Osteocyte (in vitro differentiated cells): ENCODE measurements at regions not wholly inside any gene's neighbourhood (a gene's known extent, or its start where the extent isn't known, plus 50 kb on each side); places are given as distances from the start of the nearest gene placed in this dataset.
"Not testable (repeated sequence)": the region's sequence is repeated elsewhere in the genome, so short reads cannot be mapped to it uniquely, and the experiment has no call there.

ENCODE experiments used
- DNase-seq: peaks from one replicate; pipeline ENCODE4 v3.0.0; 2021; ENCODE audit warnings: mixed read lengths; ENCODE audit not compliant: unreplicated experiment; ENCODE audit errors: extremely low spot score
- H3K27ac Mint-ChIP-seq: one replicate; pipeline ENCODE4 v1.8.0; 2021; ENCODE audit warnings: mild to moderate bottlenecking, mixed read lengths; ENCODE audit not compliant: unreplicated experiment
- H3K27me3 Mint-ChIP-seq: one replicate; pipeline ENCODE4 v1.8.0; 2021; ENCODE audit warnings: mixed read lengths; ENCODE audit not compliant: unreplicated experiment
- H3K36me3 Mint-ChIP-seq: one replicate; pipeline ENCODE4 v1.8.0; 2021; ENCODE audit warnings: mixed read lengths; ENCODE audit not compliant: unreplicated experiment
- H3K4me1 Mint-ChIP-seq: one replicate; pipeline ENCODE4 v1.8.0; 2021; ENCODE audit warnings: mixed read lengths; ENCODE audit not compliant: unreplicated experiment
- H3K4me3 Mint-ChIP-seq: one replicate; pipeline ENCODE4 v1.8.0; 2021; ENCODE audit warnings: mild to moderate bottlenecking, moderate library complexity, mixed read lengths; ENCODE audit not compliant: unreplicated experiment
- H3K9me3 Mint-ChIP-seq: one replicate; pipeline ENCODE4 v1.8.0; 2021; ENCODE audit warnings: mixed read lengths; ENCODE audit not compliant: unreplicated experiment
- TF ChIP-seq, protein P1 (sequence below): fragments of 200-600 bp; sonication (generic); IDR thresholded peaks from 2 replicates; pipeline ENCODE4 v1.5.0; 2021; ENCODE audit warnings: antibody characterized with exemption, mild to moderate bottlenecking, moderate library complexity

GRCh38 chr12:63450816-63451215 is 217.5 kb downstream of the DPY19L2 start:
- H3K27me3 Mint-ChIP-seq: peaks cover 6% of the 10 kb centered on the region
- no peaks in the 10 kb centered on the region for H3K4me1 Mint-ChIP-seq
- TF ChIP-seq, protein P1, sequence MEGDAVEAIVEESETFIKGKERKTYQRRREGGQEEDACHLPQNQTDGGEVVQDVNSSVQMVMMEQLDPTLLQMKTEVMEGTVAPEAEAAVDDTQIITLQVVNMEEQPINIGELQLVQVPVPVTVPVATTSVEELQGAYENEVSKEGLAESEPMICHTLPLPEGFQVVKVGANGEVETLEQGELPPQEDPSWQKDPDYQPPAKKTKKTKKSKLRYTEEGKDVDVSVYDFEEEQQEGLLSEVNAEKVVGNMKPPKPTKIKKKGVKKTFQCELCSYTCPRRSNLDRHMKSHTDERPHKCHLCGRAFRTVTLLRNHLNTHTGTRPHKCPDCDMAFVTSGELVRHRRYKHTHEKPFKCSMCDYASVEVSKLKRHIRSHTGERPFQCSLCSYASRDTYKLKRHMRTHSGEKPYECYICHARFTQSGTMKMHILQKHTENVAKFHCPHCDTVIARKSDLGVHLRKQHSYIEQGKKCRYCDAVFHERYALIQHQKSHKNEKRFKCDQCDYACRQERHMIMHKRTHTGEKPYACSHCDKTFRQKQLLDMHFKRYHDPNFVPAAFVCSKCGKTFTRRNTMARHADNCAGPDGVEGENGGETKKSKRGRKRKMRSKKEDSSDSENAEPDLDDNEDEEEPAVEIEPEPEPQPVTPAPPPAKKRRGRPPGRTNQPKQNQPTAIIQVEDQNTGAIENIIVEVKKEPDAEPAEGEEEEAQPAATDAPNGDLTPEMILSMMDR: no peak
- no peak overlapping the region for H3K4me3 Mint-ChIP-seq
- no peaks in the 10 kb centered on the region for H3K36me3 Mint-ChIP-seq
- no peak overlapping the region for H3K27ac Mint-ChIP-seq
- no peaks in the 10 kb centered on the region for H3K9me3 Mint-ChIP-seq
- no peak for DNase-seq

- no peaks in the 10 kb centered on the region for H3K36me3 Mint-ChIP-seq
- TF ChIP-seq, protein P1: no peak
- no peak overlapping the region for H3K4me3 Mint-ChIP-seq
- H3K27me3 Mint-ChIP-seq: peaks cover 9% of the 10 kb centered on the region
- no peak for DNase-seq
- no peaks in the 10 kb centered on the region for H3K9me3 Mint-ChIP-seq
- H3K27ac Mint-ChIP-seq: no peak overlapping the region
- no peaks in the 10 kb centered on the region for H3K4me1 Mint-ChIP-seq
Measured at GRCh38 chr12:63450334-63450733, 218.0 kb downstream of the DPY19L2 start.

DNA sequence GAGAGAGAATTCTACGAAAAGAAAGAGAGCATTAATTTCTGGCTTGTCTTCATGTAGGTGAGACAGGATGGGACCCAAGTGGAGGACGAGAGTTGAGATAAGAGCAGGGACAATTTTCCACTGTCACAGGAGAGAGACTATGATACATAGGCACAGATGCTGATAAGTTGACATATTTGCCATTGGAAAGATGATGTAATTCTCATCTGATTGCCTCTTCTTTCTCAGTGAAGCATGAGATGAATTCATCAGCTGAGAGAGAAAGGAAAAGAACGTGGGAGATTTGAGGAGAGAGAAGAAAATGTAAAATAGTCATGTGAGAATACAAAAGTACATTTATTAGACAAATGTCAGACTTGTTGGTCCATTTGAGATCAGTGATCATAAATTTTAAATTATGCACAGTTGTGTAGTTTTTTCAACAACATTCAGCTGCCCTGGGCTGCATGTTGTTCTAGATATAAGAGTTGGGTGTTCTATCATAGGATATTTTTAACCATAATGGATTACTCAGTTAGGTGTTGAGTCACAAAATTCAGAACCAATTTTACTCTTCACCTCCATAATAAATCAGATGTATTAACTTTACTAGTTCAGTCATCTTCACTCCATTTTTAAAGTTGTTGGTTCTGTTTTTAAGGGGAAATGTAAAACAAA is 222.9 kb downstream of the DPY19L2 start:
- H3K36me3 Mint-ChIP-seq: no peaks in the 10 kb centered on the region
- no peak overlapping the region for H3K4me3 Mint-ChIP-seq
- H3K27ac Mint-ChIP-seq: no peak overlapping the region
- peaks cover 21% of the 10 kb centered on the region for H3K27me3 Mint-ChIP-seq
- no peaks in the 10 kb centered on the region for H3K4me1 Mint-ChIP-seq
- TF ChIP-seq, protein P1: no peak
- no peaks in the 10 kb centered on the region for H3K9me3 Mint-ChIP-seq
- no peak for DNase-seq

DNA sequence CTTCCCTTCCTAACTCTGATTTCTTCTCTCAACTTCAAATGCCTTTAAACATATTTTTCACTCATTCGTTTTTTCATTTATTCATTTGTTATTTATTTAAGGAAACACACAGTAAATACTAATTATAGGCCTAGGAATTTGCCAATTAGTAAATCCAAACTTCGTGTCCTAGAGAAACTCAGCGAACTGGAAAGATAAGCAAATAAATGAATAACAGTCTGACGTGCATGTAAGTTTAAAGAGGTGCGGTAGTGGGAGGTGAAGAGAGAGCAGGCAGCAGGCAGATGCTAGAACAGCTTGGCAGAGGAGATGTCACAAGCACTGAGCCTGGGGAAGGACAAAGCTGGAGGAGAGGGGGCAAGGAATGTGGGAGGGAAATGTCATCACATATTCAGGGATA is 228.2 kb downstream of the DPY19L2 start:
- Mint-ChIP-seq H3K27ac (no peak overlapping the region), H3K27me3 (peaks cover 15% of the 10 kb centered on the region), H3K9me3 (peaks cover 2% of the 10 kb centered on the region), H3K36me3 (no peaks in the 10 kb centered on the region), H3K4me3 (no peak overlapping the region), H3K4me1 (no peaks in the 10 kb centered on the region)
- TF ChIP-seq, protein P1: no peak
- DNase-seq: no peak

GRCh38 chr12:63434384-63434783 is 233.9 kb downstream of the DPY19L2 start:
- H3K9me3 Mint-ChIP-seq: peaks cover 10% of the 10 kb centered on the region
- not testable (repeated sequence) for H3K27ac Mint-ChIP-seq, H3K27me3 Mint-ChIP-seq, H3K4me1 Mint-ChIP-seq, H3K4me3 Mint-ChIP-seq, DNase-seq, H3K36me3 Mint-ChIP-seq

GRCh38 chr12:63427969-63428368 is 240.3 kb downstream of the DPY19L2 start:
- not testable (repeated sequence) for H3K4me1 Mint-ChIP-seq, H3K4me3 Mint-ChIP-seq, H3K27ac Mint-ChIP-seq, H3K9me3 Mint-ChIP-seq, DNase-seq, H3K27me3 Mint-ChIP-seq, H3K36me3 Mint-ChIP-seq

DNA sequence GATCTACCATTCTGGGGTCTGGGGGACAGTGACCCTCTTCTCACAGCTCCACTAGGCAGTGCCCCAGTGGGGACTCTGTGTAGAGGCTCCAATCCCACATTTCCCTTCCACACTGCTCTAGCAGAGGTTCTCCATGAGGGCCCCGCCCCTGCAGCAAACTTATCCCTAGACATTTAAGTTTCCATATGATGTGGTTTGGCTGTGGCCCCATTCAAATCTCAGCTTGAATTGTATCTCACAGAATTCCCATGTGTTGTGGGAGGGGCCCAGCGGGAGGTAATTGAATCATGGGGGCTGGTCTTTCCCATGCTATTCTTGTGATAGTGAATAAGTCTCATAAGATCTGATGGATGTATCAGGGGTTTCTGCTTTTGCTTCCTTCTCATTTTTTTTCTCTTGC is 241.3 kb downstream of the DPY19L2 start:
- H3K4me1 Mint-ChIP-seq, H3K36me3 Mint-ChIP-seq, H3K27me3 Mint-ChIP-seq, H3K9me3 Mint-ChIP-seq, H3K27ac Mint-ChIP-seq, H3K4me3 Mint-ChIP-seq, DNase-seq: not testable (repeated sequence)
